Right atrium auricular region (tissue), 2 donors: ENCODE measurements at regions not wholly inside any gene's neighbourhood (a gene's known extent, or its start where the extent isn't known, plus 50 kb on each side); places are given as distances from the start of the nearest gene placed in this dataset.

Source experiments
- DNase-seq: peaks from one replicate; pipeline ENCODE4 v3.0.0-alpha.2; 2019; ENCODE audit warnings: low spot score
- H3K27ac ChIP-seq, 2 donors: fragments of 200-600 bp; sonication (generic); 1 replicate in 1 of 2; 2 replicates in 1 of 2; pipeline ENCODE4 v1.5.1; 2016 to 2019
- H3K27me3 ChIP-seq, 2 donors: fragments of 200-600 bp; sonication (generic); one replicate each; pipeline versions ENCODE4 v1.5.1 to v1.6.0; 2017 to 2019
- H3K36me3 ChIP-seq: fragments of 200-600 bp; sonication (generic); one replicate; pipeline ENCODE4 v1.5.1; 2016
- H3K4me1 ChIP-seq, 2 donors: fragments of 200-600 bp; sonication (generic); one replicate each; pipeline versions ENCODE4 v1.5.1 to v1.6.0; 2017 to 2019
- H3K4me3 ChIP-seq, 2 donors: fragments of 200-600 bp; sonication (generic); 1 replicate in 1 of 2; 2 replicates in 1 of 2; pipeline ENCODE4 v1.5.1; 2017 to 2019; ENCODE audit warnings: mild to moderate bottlenecking in 1 of 2, moderate library complexity in 1 of 2
- H3K9me3 ChIP-seq, 2 donors: fragments of 200-600 bp; sonication (generic); one replicate each; pipeline ENCODE4 v1.5.1; 2019
- CTCF ChIP-seq, 2 donors: fragments of 200-600 bp; sonication (generic); IDR thresholded peaks; one replicate each; pipeline ENCODE4 v1.5.1; 2019; ENCODE audit warnings: antibody characterized with exemption in 2 of 2

- no peak for TF ChIP-seq CTCF (IDR thresholded peaks at IDR 0.05)
- H3K4me3 ChIP-seq, result no peak overlapping the region
- peak overlapping the region in 1 of 2 donors; percentile 23 for H3K27ac ChIP-seq
- H3K27me3 ChIP-seq, result no peaks in the 10 kb centered on the region
- H3K4me1 ChIP-seq, result no peaks in the 10 kb centered on the region
- H3K36me3 ChIP-seq, result no peaks in the 10 kb centered on the region
- no peak for DNase-seq
- H3K9me3 ChIP-seq, result peaks cover 4 to 6% of the 10 kb centered on the region in 2 donors
Observed at GRCh38 chr10:28959850-28960501, 282.7 kb downstream of the BAMBI start.

- Histone ChIP-seq H3K27ac (no peak overlapping the region), H3K27me3 (no peaks in the 10 kb centered on the region), H3K4me1 (no peaks in the 10 kb centered on the region), H3K9me3 (peaks cover 4 to 6% of the 10 kb centered on the region in 2 donors), H3K36me3 (no peaks in the 10 kb centered on the region), H3K4me3 (no peak overlapping the region)
- DNase-seq, result no peak
- TF ChIP-seq CTCF (IDR thresholded peaks at IDR 0.05), result no peak
Observed at GRCh38 chr10:28962768-28963167, 285.4 kb downstream of the BAMBI start.

- Histone ChIP-seq H3K9me3 (peaks cover 4 to 6% of the 10 kb centered on the region in 2 donors), H3K4me3 (no peak overlapping the region), H3K27me3 (no peaks in the 10 kb centered on the region), H3K4me1 (no peaks in the 10 kb centered on the region), H3K27ac (no peak overlapping the region), H3K36me3 (no peaks in the 10 kb centered on the region)
- DNase-seq, result no peak
- no peak for TF ChIP-seq CTCF (IDR thresholded peaks at IDR 0.05)
Observed at GRCh38 chr10:28963539-28964221, 286.4 kb downstream of the BAMBI start.

- Histone ChIP-seq H3K27me3 (no peaks in the 10 kb centered on the region), H3K4me1 (no peaks in the 10 kb centered on the region), H3K4me3 (no peak overlapping the region), H3K27ac (no peak overlapping the region), H3K36me3 (no peaks in the 10 kb centered on the region), H3K9me3 (peaks cover 4 to 6% of the 10 kb centered on the region in 2 donors)
- TF ChIP-seq CTCF (IDR thresholded peaks at IDR 0.05), result no peak
- DNase-seq, result no peak
Observed at GRCh38 chr10:28965937-28966336, 288.6 kb downstream of the BAMBI start.

GRCh38 chr10:28967031-28967430 lies 289.7 kb downstream of the BAMBI start:
- H3K27me3 ChIP-seq, result no peaks in the 10 kb centered on the region
- peaks cover 4 to 6% of the 10 kb centered on the region in 2 donors for H3K9me3 ChIP-seq
- no peak for DNase-seq
- H3K36me3 ChIP-seq, result no peaks in the 10 kb centered on the region
- TF ChIP-seq CTCF (IDR thresholded peaks at IDR 0.05), result no peak
- H3K4me3 ChIP-seq, result no peak overlapping the region
- no peaks in the 10 kb centered on the region for H3K4me1 ChIP-seq
- H3K27ac ChIP-seq, result no peak overlapping the region
